ENCODE measurements at regions not wholly inside any gene's neighbourhood (a gene's known extent, or its start where the extent isn't known, plus 50 kb on each side); places are given as distances from the start of the nearest gene placed in this dataset.

DNA sequence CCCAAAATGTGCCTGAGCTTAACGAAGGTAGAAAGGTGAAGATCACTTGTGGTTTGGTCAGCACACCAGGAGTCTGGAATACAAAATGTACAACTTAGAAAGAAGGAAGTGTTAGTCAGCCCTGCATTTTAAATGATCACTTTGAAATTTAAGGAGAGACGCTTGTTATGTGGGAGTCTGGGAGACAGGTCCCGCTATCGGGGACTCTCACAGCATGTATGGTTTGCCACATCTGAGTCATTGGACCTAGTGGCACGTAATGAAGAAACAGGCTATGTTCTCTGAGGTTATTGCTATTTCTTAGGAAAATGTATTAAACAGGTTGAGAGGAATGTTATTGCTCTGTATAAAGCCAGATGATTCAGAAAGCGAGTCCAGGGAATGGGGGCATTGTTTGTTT lies 2362.5 kb upstream of the WWC1 start:
- Histone ChIP-seq H3K36me3 (ENCODE audit: control insufficient read depth in 1 of 2, insufficient read depth in 2 of 2, low read depth in 1 of 2, low read length in 2 of 2) (no peaks in the 10 kb centered on the region), H4K91ac (ENCODE audit: low read length) (no peak overlapping the region), H3K14ac (ENCODE audit: low read length in 2 of 2) (no peak overlapping the region), H2BK5ac (ENCODE audit: low read depth, low read length, poor library complexity, severe bottlenecking) (no peak overlapping the region), H3K27ac (ENCODE audit: low read length, poor library complexity, severe bottlenecking) (no peak overlapping the region), H3K4me2 (ENCODE audit: low read length, poor library complexity, severe bottlenecking) (no peak overlapping the region), H4K8ac (ENCODE audit: low read length) (no peak overlapping the region), H2BK120ac (ENCODE audit: low read depth, low read length) (no peak overlapping the region), H3K23ac (ENCODE audit: low read length in 2 of 2) (no peak overlapping the region), H3K4ac (ENCODE audit: low read depth in 1 of 2, low read length in 2 of 2) (no peak overlapping the region), H3K18ac (ENCODE audit: low read depth in 1 of 2, low read length in 2 of 2) (no peak overlapping the region), H3K79me1 (replicated peaks; ENCODE audit: low read length, poor library complexity, severe bottlenecking) (no peaks in the 10 kb centered on the region), H3K27me3 (ENCODE audit: control insufficient read depth in 1 of 2, insufficient read depth in 1 of 2, low read length in 2 of 2) (no peaks in the 10 kb centered on the region), H3K4me3 (ENCODE audit: insufficient read depth in 1 of 2, low read depth in 1 of 2, low read length in 2 of 2) (no peak overlapping the region), H2BK15ac (ENCODE audit: low read depth, poor library complexity, severe bottlenecking) (no peak overlapping the region), H3K9ac (ENCODE audit: low read length) (no peak overlapping the region), H3K4me1 (ENCODE audit: control insufficient read depth, insufficient read depth, low read depth, low read length) (no peaks in the 10 kb centered on the region), H3K9me3 (ENCODE audit: control insufficient read depth, low read length) (peaks cover 35% of the 10 kb centered on the region), H2BK12ac (ENCODE audit: low read length in 2 of 2) (no peak overlapping the region), H2AFZ (ENCODE audit: low read depth, low read length) (no peak overlapping the region), H2AK5ac (ENCODE audit: low read length, severe bottlenecking) (no peak overlapping the region)
- 92% methylated on average over 6 of the region's 6 CpGs for WGBS
- no peak for DNase-seq

DNA sequence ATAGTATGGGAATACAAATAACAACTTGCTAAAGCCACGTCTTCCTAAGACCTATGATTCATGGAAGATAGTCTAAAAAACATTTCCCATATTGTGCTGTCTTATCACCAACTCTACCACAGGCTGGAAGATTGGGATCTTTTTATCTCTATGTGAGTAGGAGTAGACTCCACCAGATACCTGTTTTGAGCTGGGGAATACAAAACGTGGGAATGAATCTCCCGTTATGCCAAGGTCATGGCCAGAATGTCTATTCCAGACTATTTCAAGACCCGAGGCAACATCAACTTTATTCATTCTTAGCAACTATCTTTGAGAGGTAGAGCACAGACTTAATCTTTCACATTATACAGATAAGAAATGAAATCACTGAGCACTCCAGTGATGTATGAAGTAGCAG lies 2350.9 kb upstream of the WWC1 start:
- Histone ChIP-seq H2BK5ac (ENCODE audit: low read depth, low read length, poor library complexity, severe bottlenecking) (no peak overlapping the region), H3K4me1 (ENCODE audit: control insufficient read depth, insufficient read depth, low read depth, low read length) (no peaks in the 10 kb centered on the region), H4K8ac (ENCODE audit: low read length) (no peak overlapping the region), H2AFZ (ENCODE audit: low read depth, low read length) (no peak overlapping the region), H2BK12ac (ENCODE audit: low read length in 2 of 2) (no peak overlapping the region), H3K18ac (ENCODE audit: low read depth in 1 of 2, low read length in 2 of 2) (no peak overlapping the region), H3K27me3 (ENCODE audit: control insufficient read depth in 1 of 2, insufficient read depth in 1 of 2, low read length in 2 of 2) (no peaks in the 10 kb centered on the region), H2AK5ac (ENCODE audit: low read length, severe bottlenecking) (no peak overlapping the region), H3K23ac (ENCODE audit: low read length in 2 of 2) (no peak overlapping the region), H3K27ac (ENCODE audit: low read length, poor library complexity, severe bottlenecking) (no peak overlapping the region), H3K4me3 (ENCODE audit: insufficient read depth in 1 of 2, low read depth in 1 of 2, low read length in 2 of 2) (no peak overlapping the region), H3K9me3 (ENCODE audit: control insufficient read depth, low read length) (peaks cover 26% of the 10 kb centered on the region), H3K79me1 (replicated peaks; ENCODE audit: low read length, poor library complexity, severe bottlenecking) (no peaks in the 10 kb centered on the region), H2BK120ac (ENCODE audit: low read depth, low read length) (no peak overlapping the region), H3K9ac (ENCODE audit: low read length) (no peak overlapping the region), H3K36me3 (ENCODE audit: control insufficient read depth in 1 of 2, insufficient read depth in 2 of 2, low read depth in 1 of 2, low read length in 2 of 2) (no peaks in the 10 kb centered on the region), H3K4ac (ENCODE audit: low read depth in 1 of 2, low read length in 2 of 2) (no peak overlapping the region), H3K14ac (ENCODE audit: low read length in 2 of 2) (no peak overlapping the region), H2BK15ac (ENCODE audit: low read depth, poor library complexity, severe bottlenecking) (no peak overlapping the region), H4K91ac (ENCODE audit: low read length) (no peak overlapping the region), H3K4me2 (ENCODE audit: low read length, poor library complexity, severe bottlenecking) (no peak overlapping the region)
- no peak for DNase-seq
- 94% methylated on average over 2 of the region's 4 CpGs for WGBS

DNA sequence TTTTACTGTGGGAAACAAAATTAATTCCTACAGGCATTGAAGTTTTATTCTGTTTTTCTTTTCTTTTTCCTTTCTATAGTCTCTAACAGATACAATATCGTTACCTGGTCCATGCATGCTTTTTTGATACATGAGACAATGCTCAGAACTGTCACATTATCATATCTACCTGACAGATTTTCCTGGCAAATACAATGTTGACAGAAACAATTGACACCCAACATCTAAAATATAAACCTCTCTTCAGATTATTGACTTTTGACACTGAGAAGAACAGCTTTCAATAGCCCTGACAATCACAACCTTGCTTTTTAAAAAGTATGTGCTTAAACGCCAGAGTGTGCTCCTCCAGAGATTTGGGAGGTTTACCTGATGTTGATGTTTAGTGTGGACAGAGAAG lies 2334.6 kb upstream of the WWC1 start:
- Histone ChIP-seq H2BK120ac (ENCODE audit: low read depth, low read length) (no peak overlapping the region), H4K8ac (ENCODE audit: low read length) (no peak overlapping the region), H3K9ac (ENCODE audit: low read length) (no peak overlapping the region), H2BK5ac (ENCODE audit: low read depth, low read length, poor library complexity, severe bottlenecking) (no peak overlapping the region), H3K36me3 (ENCODE audit: control insufficient read depth in 1 of 2, insufficient read depth in 2 of 2, low read depth in 1 of 2, low read length in 2 of 2) (no peaks in the 10 kb centered on the region), H3K79me1 (replicated peaks; ENCODE audit: low read length, poor library complexity, severe bottlenecking) (no peaks in the 10 kb centered on the region), H3K4me2 (ENCODE audit: low read length, poor library complexity, severe bottlenecking) (no peak overlapping the region), H3K27ac (ENCODE audit: low read length, poor library complexity, severe bottlenecking) (no peak overlapping the region), H2AFZ (ENCODE audit: low read depth, low read length) (no peak overlapping the region), H3K4me3 (ENCODE audit: insufficient read depth in 1 of 2, low read depth in 1 of 2, low read length in 2 of 2) (no peak overlapping the region), H4K91ac (ENCODE audit: low read length) (no peak overlapping the region), H3K9me3 (ENCODE audit: control insufficient read depth, low read length) (peaks cover 11% of the 10 kb centered on the region), H3K23ac (ENCODE audit: low read length in 2 of 2) (no peak overlapping the region), H3K4me1 (ENCODE audit: control insufficient read depth, insufficient read depth, low read depth, low read length) (no peaks in the 10 kb centered on the region), H3K27me3 (ENCODE audit: control insufficient read depth in 1 of 2, insufficient read depth in 1 of 2, low read length in 2 of 2) (no peaks in the 10 kb centered on the region), H2AK5ac (ENCODE audit: low read length, severe bottlenecking) (no peak overlapping the region), H2BK12ac (ENCODE audit: low read length in 2 of 2) (no peak overlapping the region), H2BK15ac (ENCODE audit: low read depth, poor library complexity, severe bottlenecking) (no peak overlapping the region), H3K14ac (ENCODE audit: low read length in 2 of 2) (no peak overlapping the region), H3K4ac (ENCODE audit: low read depth in 1 of 2, low read length in 2 of 2) (no peak overlapping the region), H3K18ac (ENCODE audit: low read depth in 1 of 2, low read length in 2 of 2) (no peak overlapping the region)
- 84% methylated on average over 2 of the region's 2 CpGs for WGBS
- no peak for DNase-seq

DNA sequence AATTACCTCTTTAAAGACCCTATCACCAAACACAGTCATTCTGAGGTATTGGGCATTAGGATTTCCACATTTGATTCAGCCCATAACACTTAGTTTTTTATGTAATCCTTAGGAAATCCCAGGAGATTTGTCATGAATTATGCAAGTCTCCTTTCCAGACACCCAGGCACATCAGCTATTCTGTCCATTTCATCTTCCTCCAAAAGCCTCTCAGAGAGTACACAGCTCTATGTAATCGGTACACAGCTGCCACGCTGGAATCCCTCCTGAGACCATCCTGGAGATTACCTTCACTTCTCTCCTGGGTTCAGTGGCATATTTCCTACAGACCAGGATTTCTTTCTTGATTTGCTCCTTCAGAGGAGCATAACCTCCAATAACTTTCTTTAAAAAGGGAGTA lies 2309.8 kb upstream of the WWC1 start:
- Histone ChIP-seq H3K4me1 (ENCODE audit: control insufficient read depth, insufficient read depth, low read depth, low read length) (no peaks in the 10 kb centered on the region), H3K4ac (ENCODE audit: low read depth in 1 of 2, low read length in 2 of 2) (no peak overlapping the region), H4K8ac (ENCODE audit: low read length) (no peak overlapping the region), H2AFZ (ENCODE audit: low read depth, low read length) (no peak overlapping the region), H2BK120ac (ENCODE audit: low read depth, low read length) (no peak overlapping the region), H2BK15ac (ENCODE audit: low read depth, poor library complexity, severe bottlenecking) (no peak overlapping the region), H3K14ac (ENCODE audit: low read length in 2 of 2) (no peak overlapping the region), H3K18ac (ENCODE audit: low read depth in 1 of 2, low read length in 2 of 2) (no peak overlapping the region), H2AK5ac (ENCODE audit: low read length, severe bottlenecking) (no peak overlapping the region), H3K23ac (ENCODE audit: low read length in 2 of 2) (no peak overlapping the region), H2BK12ac (ENCODE audit: low read length in 2 of 2) (no peak overlapping the region), H2BK5ac (ENCODE audit: low read depth, low read length, poor library complexity, severe bottlenecking) (no peak overlapping the region), H3K9me3 (ENCODE audit: control insufficient read depth, low read length) (peaks cover 15% of the 10 kb centered on the region), H3K4me2 (ENCODE audit: low read length, poor library complexity, severe bottlenecking) (no peak overlapping the region), H3K4me3 (ENCODE audit: insufficient read depth in 1 of 2, low read depth in 1 of 2, low read length in 2 of 2) (no peak overlapping the region), H3K36me3 (ENCODE audit: control insufficient read depth in 1 of 2, insufficient read depth in 2 of 2, low read depth in 1 of 2, low read length in 2 of 2) (no peaks in the 10 kb centered on the region), H3K9ac (ENCODE audit: low read length) (no peak overlapping the region), H3K27me3 (ENCODE audit: control insufficient read depth in 1 of 2, insufficient read depth in 1 of 2, low read length in 2 of 2) (no peaks in the 10 kb centered on the region), H3K79me1 (replicated peaks; ENCODE audit: low read length, poor library complexity, severe bottlenecking) (no peaks in the 10 kb centered on the region), H3K27ac (ENCODE audit: low read length, poor library complexity, severe bottlenecking) (no peak overlapping the region), H4K91ac (ENCODE audit: low read length) (no peak overlapping the region)
- 84% methylated on average over 2 of the region's 2 CpGs for WGBS
- DNase-seq: no peak
